ENCODE measurements at regions not wholly inside any gene's neighbourhood (a gene's known extent, or its start where the extent isn't known, plus 50 kb on each side); places are given as distances from the start of the nearest gene placed in this dataset.
"Not testable (repeated sequence)": the region's sequence is repeated elsewhere in the genome, so short reads cannot be mapped to it uniquely, and the experiment has no call there.

- no peak for DNase-seq (ENCODE audit: low read depth in 3 of 3, low spot score in 2 of 3)
Observed at GRCh38 chr4:141448490-141448889, 187.9 kb upstream of the IL15 start.

- DNase-seq (ENCODE audit: low read depth in 3 of 3, low spot score in 2 of 3) = no peak
Observed at GRCh38 chr4:141449927-141450326, 186.5 kb upstream of the IL15 start.

- no peak for DNase-seq (ENCODE audit: low read depth in 3 of 3, low spot score in 2 of 3)
Observed at GRCh38 chr4:141455651-141456050, 180.7 kb upstream of the IL15 start.

GRCh38 chr4:141457653-141458052, 178.7 kb upstream of the IL15 start:
- no peak for DNase-seq (ENCODE audit: low read depth in 3 of 3, low spot score in 2 of 3)

- DNase-seq (ENCODE audit: low read depth in 3 of 3, low spot score in 2 of 3) = no peak
Observed at GRCh38 chr4:141458501-141458900, 177.9 kb upstream of the IL15 start.

- no peak for DNase-seq (ENCODE audit: low read depth in 3 of 3, low spot score in 2 of 3)
Observed at GRCh38 chr4:141459020-141459419, 177.4 kb upstream of the IL15 start.

GRCh38 chr4:141462361-141462760, 174.0 kb upstream of the IL15 start:
- no peak for DNase-seq (ENCODE audit: low read depth in 3 of 3, low spot score in 2 of 3)

- DNase-seq (ENCODE audit: low read depth in 3 of 3, low spot score in 2 of 3) = no peak
Observed at GRCh38 chr4:141463678-141464077, 172.7 kb upstream of the IL15 start.

- no peak for DNase-seq (ENCODE audit: low read depth in 3 of 3, low spot score in 2 of 3)
Observed at GRCh38 chr4:141464366-141464765, 172.0 kb upstream of the IL15 start.

- DNase-seq (ENCODE audit: low read depth in 3 of 3, low spot score in 2 of 3) = no peak
Observed at GRCh38 chr4:141465171-141465570, 171.2 kb upstream of the IL15 start.

- DNase-seq (ENCODE audit: low read depth in 3 of 3, low spot score in 2 of 3) = no peak
Observed at GRCh38 chr4:141467225-141467624, 169.2 kb upstream of the IL15 start.

GRCh38 chr4:141469392-141469791, 167.0 kb upstream of the IL15 start:
- no peak for DNase-seq (ENCODE audit: low read depth in 3 of 3, low spot score in 2 of 3)

GRCh38 chr4:141473026-141473540, 163.3 kb upstream of the IL15 start:
- no peak for DNase-seq (ENCODE audit: low read depth in 3 of 3, low spot score in 2 of 3)

- DNase-seq (ENCODE audit: low read depth in 3 of 3, low spot score in 2 of 3) = no peak
Observed at GRCh38 chr4:141473952-141474351, 162.4 kb upstream of the IL15 start.

GRCh38 chr4:141480950-141481349, 155.4 kb upstream of the IL15 start:
- no peak for DNase-seq (ENCODE audit: low read depth in 3 of 3, low spot score in 2 of 3)

- not testable (repeated sequence) for DNase-seq (ENCODE audit: low read depth in 3 of 3, low spot score in 2 of 3)
Observed at GRCh38 chr4:141484298-141484697, 152.1 kb upstream of the IL15 start.

GRCh38 chr4:141486375-141486997, 149.9 kb upstream of the IL15 start:
- no peak for DNase-seq (ENCODE audit: low read depth in 3 of 3, low spot score in 2 of 3)

GRCh38 chr4:141497627-141498026, 138.8 kb upstream of the IL15 start:
- no peak for DNase-seq (ENCODE audit: low read depth in 3 of 3, low spot score in 2 of 3)

GRCh38 chr4:141499261-141499853, 137.0 kb upstream of the IL15 start:
- DNase-seq (ENCODE audit: low read depth in 3 of 3, low spot score in 2 of 3) = no peak

- DNase-seq (ENCODE audit: low read depth in 3 of 3, low spot score in 2 of 3) = no peak
Observed at GRCh38 chr4:141501395-141501794, 135.0 kb upstream of the IL15 start.

GRCh38 chr4:141501931-141502330, 134.5 kb upstream of the IL15 start:
- DNase-seq (ENCODE audit: low read depth in 3 of 3, low spot score in 2 of 3) = no peak

GRCh38 chr4:141502755-141503154, 133.6 kb upstream of the IL15 start:
- DNase-seq (ENCODE audit: low read depth in 3 of 3, low spot score in 2 of 3) = no peak

GRCh38 chr4:141503260-141503659, 133.1 kb upstream of the IL15 start:
- no peak for DNase-seq (ENCODE audit: low read depth in 3 of 3, low spot score in 2 of 3)

Data from right renal cortex interstitium (tissue), 3 donors.